Body of pancreas (tissue), 4 donors: ENCODE measurements at regions not wholly inside any gene's neighbourhood (a gene's known extent, or its start where the extent isn't known, plus 50 kb on each side); places are given as distances from the start of the nearest gene placed in this dataset.

Experiments
- CTCF ChIP-seq, 7 experiments: fragments of 450-650 bp in 4 of 7; fragments of 200-600 bp in 3 of 7; sonication (generic) in 3 of 7; IDR thresholded peaks; one replicate each; pipeline ENCODE4 v1.5.1; 2016 to 2019; ENCODE audit warnings: antibody characterized with exemption in 7 of 7
- POLR2A ChIP-seq, 3 donors: fragments of 450-650 bp; IDR thresholded peaks; one replicate each; pipeline ENCODE4 v1.6.1; 2016; ENCODE audit warnings: antibody characterized with exemption in 3 of 3, mild to moderate bottlenecking in 2 of 3

GRCh38 chr1:234542211-234542850 lies 63.4 kb upstream of the TARBP1 start:
- TF ChIP-seq CTCF (IDR thresholded peaks at IDR 0.05) (no peak), POLR2A (IDR thresholded peaks at IDR 0.05) (no peak)
